ENCODE measurements at regions not wholly inside any gene's neighbourhood (a gene's known extent, or its start where the extent isn't known, plus 50 kb on each side); places are given as distances from the start of the nearest gene placed in this dataset.
A peak's percentile ranks its signal among the peaks of the same experiment; 100 is the strongest.

DNA sequence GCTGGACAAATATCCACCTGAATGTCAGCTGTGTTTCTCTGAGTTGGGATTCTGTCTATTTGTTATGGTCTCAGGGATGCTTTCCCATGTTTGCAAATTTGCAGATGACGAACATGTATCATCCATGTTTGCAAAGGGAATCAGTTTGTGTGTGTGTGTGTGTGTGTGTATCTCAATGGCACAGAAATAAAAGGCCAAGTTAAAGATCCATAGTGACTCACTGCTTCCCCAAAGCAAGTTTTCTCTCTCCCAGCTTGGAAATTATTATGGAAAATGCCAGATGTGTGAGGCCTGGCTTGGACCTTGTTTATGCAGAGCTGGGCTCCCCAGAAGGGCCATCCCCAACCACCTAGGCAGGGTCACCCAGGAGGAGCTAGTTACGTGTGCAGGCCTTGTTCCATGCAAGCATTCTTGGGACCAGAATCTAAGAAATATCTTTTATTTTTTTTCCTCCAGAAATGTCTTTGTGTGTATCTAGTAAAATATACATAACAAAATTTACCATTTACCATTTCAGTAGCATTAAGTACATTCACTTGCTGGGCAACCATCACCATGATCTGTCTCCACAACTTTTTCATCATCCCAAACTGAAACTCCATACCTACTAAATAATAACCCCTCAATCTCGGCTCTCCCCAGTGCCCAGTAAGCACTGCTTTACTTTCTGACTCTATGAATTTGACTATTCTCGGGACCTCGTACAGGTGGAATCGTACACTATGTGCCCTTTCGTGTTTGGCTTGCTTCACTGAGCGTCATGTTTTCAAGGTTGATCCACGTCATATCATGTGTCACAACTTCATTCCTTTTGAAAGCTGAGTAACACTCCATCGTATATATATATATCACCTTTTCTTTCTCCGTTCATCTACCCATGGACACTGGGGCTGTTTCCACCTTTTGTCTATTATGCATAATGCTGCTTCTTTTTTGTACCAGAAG, 56.6 kb upstream of the WNT7B start:
- TF ChIP-seq, protein P1, sequence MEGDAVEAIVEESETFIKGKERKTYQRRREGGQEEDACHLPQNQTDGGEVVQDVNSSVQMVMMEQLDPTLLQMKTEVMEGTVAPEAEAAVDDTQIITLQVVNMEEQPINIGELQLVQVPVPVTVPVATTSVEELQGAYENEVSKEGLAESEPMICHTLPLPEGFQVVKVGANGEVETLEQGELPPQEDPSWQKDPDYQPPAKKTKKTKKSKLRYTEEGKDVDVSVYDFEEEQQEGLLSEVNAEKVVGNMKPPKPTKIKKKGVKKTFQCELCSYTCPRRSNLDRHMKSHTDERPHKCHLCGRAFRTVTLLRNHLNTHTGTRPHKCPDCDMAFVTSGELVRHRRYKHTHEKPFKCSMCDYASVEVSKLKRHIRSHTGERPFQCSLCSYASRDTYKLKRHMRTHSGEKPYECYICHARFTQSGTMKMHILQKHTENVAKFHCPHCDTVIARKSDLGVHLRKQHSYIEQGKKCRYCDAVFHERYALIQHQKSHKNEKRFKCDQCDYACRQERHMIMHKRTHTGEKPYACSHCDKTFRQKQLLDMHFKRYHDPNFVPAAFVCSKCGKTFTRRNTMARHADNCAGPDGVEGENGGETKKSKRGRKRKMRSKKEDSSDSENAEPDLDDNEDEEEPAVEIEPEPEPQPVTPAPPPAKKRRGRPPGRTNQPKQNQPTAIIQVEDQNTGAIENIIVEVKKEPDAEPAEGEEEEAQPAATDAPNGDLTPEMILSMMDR (IDR thresholded peaks at IDR 0.05): no peak
- TF ChIP-seq POLR2A (IDR thresholded peaks at IDR 0.05): peak in 1 of 2 donors; percentile 47

All from adrenal gland (tissue), 5 donors.